ENCODE measurements at regions not wholly inside any gene's neighbourhood (a gene's known extent, or its start where the extent isn't known, plus 50 kb on each side); places are given as distances from the start of the nearest gene placed in this dataset.
"Not testable (repeated sequence)": the region's sequence is repeated elsewhere in the genome, so short reads cannot be mapped to it uniquely, and the experiment has no call there.

DNA sequence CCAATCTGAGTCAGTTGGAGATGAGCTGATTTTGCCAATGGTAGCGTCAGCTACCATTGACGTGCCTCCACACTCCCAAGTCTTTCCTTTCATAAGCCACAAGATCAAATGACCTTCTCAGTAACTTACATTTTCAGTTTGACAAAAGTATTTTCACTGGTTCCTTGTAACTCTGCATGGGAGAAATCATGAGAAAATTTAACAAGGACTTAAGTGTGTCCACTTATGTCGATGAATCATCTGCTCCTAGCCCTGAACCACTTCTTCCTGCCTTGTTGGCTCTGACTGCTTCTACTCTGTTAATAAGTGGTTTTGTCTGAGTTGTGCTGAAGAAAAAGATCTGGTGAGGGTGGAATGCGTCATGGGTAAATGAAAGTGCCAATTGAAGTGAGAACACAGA lies 101.2 kb downstream of the NFKBIZ start:
- peak in 1 of 2 donors; percentile 14 for DNase-seq (ENCODE audit: low read depth in 2 of 2)

DNA sequence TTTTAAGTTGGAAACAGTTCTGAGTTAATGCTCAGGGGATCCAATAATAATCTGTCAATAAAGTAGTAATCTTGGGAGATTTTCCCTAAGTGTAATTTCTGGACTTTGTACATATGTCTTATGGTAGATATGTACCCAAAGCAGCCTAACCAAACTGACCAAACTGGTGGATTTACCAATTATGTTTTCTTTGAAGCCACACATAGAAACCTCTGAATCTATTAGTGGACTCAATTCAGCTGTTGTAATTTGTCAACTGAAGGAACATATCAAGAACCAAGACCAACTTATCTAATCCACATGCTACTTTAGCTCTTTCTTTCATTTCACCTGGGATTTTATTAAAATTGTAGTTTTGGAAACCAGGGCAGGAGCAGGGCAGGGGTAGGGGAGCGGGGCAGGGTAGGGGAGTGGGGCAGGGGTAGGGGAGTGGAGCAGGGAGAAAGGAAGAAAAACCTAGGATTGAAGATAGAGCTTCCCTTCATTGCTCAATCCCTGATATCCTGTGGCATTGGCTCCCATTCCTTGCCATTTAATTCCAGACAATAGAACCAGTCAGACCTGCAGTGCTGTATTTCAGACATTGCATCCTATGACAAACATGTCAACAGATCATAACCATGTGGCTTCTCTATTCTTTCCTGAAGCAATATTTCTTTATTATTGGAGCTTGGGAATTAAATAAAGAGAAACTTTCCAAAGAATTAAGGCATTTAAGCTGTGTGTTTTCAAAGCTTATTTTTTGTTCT lies 101.8 kb downstream of the NFKBIZ start:
- no peak for DNase-seq (ENCODE audit: low read depth in 2 of 2)

DNA sequence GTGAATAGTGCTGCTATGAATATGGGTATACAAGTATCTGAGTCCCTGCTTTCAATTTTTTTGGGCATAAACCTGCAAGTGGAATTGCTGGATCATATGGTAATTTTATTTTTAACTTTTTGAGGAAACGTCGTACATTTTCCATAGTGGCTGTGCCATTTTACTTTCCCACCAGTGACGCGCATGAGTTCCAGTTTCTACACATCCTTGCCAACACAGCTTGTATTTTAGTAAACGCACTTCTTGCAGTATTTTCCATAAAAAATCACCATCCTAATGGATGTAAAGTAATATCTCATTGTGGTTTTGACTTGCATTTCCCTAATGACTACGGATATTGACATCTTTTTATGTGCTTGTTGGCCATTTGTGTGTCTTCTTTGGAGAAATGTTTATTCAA lies 105.0 kb downstream of the NFKBIZ start:
- DNase-seq (ENCODE audit: low read depth in 2 of 2): no peak

DNA sequence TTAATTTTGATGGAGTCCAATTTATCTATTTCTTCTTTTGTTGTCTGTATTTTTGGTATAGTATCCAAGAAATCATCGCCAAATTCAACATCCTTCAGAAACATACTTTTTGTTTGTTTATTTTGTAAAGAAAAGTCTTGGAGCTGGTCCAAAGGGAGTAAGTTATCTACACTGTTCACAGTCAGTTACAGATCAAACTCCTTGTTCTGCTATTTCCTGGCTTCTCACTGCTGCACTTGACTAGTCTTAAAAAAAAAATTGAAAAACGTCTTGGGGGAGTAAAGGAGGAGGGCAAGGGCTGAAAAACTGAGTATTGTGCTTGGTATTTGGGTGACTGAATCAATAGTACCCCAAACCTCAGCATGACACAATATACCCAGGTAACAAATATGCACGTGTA lies 105.6 kb downstream of the NFKBIZ start:
- DNase-seq (ENCODE audit: low read depth in 2 of 2): no peak

DNA sequence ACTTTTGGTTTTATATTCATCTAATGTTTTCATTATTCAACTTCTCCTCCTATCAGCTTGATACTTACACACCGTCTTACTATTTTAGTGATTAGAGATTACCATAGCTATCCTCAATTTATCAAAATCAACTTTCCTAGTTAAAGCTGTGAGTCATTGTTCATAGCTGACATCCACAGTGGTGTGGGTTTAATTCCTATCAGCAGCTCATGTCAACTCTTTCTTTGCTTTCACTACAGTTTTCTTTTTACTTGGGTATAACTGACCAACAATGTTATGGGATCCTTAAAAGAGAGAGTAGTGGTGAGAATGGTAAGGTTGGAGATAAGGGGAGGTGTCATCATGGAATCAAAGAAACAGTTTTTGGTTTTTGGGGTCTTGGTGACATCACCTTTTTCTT lies 112.7 kb downstream of the NFKBIZ start:
- DNase-seq (ENCODE audit: low read depth in 2 of 2): no peak

DNA sequence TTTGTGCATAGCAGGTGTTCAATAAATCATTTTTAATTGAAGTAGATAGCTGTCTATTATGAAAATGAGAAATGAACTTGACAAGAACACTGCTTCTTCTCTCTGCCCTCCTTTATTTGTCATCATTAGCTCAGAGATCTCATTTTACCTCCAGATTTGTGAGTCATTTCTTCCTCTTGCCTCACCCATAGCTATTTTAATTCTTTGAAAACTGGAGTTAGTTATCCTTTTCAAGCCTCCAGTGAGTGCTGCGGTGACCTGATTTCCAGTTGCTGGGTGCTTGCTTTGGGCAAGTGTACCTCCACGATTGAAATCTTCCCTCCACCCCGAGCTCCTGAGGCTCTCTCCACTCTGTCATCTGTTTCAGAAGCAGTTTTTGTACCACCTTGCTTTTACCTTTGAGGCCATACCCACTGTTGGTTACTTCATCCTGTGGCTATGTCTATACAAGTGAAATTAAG lies 114.6 kb downstream of the NFKBIZ start:
- peak in 1 of 2 donors; percentile 12 for DNase-seq (ENCODE audit: low read depth in 2 of 2)

DNA sequence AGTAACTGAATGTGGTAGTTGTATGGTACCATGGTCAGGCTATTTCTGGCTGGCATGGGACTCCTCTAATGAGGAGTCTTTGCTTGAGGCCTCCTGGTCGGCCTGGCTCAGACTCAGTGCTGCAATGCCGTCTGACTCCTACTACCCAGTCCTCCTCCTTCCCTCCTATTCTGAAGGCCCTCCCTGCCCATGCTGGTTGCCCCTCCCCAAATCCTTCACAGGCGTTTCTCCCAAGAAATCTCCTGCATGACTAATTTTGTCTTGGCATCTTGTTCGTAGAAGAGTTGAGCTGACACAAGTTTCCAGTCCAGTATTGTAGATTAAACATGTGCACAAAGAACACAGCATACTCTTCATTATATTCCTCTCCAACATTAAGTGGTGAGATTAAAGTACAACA lies 115.5 kb downstream of the NFKBIZ start:
- DNase-seq (ENCODE audit: low read depth in 2 of 2): no peak

DNA sequence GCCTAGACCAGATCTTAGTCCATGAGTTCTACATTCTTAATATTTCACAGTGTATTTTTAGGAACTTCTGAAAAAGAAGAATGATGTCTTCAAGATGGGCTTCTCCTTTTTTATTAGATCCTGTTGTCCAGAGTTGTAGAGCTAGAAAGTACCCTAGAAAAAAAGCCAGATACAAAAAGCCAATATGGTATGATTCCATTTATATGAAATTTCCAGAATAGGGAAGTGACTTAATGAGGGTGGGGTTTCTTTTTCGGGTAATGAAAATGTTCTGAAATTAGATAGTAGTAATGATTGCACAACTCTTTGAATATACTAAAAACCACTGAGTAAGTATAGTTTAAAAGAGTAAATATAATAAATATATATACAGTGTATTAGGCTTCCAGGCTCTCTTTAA lies 116.9 kb downstream of the NFKBIZ start:
- DNase-seq (ENCODE audit: low read depth in 2 of 2): no peak

DNA sequence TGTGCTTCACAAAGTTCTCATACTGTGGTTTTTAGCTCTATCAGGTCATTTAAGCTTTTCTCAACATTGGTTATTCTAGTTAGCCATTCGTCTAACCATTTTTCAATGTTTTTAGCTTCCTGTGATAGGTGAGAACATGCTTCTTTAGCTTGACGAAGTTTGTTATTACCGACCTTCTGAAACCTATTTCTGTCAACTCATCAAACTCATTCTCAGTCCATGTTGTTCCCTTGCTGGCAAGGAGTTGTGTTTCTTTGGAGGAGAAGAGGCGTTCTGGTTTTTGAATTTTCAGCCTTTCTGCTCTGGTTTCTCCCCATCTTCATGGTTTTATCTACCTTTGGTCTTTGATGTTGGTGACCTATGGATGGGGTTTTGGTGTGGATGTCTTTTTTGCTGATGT lies 120.9 kb downstream of the NFKBIZ start:
- DNase-seq (ENCODE audit: low read depth in 2 of 2): no peak

DNA sequence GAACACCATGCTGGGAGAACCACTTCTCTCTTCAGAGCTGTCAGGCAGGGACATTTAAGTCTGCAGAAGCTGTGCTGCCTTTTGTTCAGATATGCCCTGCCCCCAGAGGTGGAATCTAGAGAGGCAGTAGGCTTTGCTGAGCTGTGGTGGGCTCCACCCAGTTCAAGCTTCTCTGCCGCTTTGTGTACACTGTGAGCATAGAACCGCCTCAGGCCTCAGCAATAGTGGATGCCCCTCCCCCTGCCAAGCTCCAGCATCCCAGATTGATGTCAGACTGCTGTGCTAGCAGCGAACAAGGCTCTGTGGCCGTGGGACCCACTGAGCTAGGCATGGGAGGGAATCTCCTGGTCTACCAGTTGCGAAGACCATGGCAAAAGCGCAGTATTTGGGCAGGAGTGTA lies 121.6 kb downstream of the NFKBIZ start:
- DNase-seq (ENCODE audit: low read depth in 2 of 2): no peak

DNA sequence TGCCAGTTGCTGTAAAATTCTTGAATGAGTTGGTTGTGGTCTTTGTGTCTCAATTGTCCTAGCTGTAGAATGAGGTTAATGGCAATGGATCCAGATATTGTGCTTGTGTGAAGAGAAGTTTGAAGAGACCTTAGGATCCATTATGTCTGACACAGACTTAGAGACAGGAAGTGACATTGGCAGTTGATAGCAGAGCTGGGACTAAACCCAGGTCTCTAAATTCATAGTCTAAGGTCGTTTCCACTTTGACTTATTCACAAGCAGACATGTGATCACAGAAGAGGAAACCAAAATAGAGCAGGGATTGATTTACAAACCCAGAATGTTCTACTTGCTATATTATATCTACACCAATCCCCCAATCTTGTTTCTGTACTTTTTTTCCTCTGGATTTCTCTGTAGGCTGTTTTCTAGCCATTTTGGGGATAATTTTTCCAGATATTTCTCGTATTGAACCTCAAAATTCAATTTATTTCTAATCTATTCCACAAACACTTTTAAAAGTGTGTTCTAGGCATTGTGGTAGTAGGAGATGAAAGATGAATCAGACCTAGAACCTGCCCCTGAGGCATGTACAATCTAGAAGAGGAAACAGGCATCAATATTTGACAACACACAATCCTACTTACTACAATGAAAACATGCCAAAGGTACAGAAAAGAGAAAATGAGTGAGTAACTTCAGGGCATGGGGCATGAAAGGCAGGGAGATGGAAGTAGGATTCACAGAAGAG lies 123.3 kb downstream of the NFKBIZ start:
- no peak for DNase-seq (ENCODE audit: low read depth in 2 of 2)

DNA sequence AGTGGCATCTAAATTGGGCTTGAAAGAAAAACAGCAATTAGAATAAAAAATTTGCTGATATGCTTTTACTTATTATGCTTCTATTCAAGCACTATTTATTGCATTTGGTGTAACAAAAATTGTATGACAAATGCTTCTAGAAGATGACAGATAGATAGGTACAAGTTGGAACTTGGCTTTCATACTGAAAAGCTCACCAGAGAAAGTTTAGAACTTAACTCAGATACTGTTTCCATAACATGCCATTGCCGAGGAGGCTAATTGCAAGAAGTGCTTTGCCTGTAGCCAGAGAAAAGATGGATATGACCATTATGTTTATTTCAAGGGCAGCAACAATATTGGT lies 123.8 kb downstream of the NFKBIZ start:
- DNase-seq (ENCODE audit: low read depth in 2 of 2): no peak

DNA sequence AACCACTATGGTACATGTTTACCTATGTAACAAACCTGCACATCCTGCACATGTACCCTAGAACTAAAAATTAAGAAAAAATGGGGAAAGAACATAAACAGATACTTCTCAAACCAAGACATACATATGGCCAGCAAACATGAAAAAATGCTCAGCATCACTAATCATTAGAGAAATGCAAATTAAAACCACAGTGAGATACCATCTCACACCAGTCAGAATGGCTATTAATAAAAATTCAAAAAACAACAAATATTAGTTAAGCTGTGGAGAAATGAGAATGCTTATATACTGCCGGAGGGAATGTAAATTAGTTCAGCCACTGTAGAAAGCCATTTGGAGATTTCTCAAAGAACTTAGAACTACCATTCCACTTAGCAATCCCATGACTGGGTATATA lies 126.1 kb downstream of the NFKBIZ start:
- DNase-seq (ENCODE audit: low read depth in 2 of 2): not testable (repeated sequence)

DNA sequence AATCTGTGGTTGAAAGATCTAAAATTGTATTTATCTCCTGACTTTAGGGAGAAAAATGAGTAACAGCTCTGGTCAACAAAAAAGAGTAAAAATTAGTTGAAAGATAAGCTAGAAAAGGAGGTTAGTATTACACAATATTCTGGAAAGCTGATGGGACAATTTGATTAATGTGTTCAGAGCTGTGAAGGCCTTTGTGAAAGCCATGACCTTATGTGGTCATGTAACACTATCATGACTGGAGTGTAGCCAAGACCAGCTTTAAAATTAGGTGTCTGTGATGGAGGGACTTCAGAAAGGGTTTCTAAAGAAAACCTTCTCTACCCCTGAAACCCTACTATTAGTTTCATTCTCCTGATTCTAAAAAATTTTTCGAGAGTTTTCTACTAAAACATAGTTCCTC lies 127.2 kb downstream of the NFKBIZ start:
- no peak for DNase-seq (ENCODE audit: low read depth in 2 of 2)

DNA sequence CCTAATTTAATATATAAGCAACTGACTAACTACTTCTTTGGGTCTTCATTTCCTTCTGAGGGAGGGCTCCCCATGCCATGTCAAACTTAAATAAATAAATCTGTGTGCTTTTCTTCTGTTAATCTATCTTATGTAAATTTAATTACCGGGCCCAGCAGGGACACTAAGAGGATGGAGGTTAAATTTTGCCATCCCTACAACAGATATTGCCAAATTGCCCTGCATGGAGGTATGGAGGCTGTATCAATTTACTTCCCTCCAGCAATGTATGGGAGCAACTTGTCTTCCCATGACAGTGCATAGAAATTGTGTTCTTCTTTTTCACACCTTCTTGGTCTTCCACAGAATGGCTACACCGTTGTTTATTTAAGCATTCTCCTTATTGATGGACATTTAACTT lies 129.0 kb downstream of the NFKBIZ start:
- no peak for DNase-seq (ENCODE audit: low read depth in 2 of 2)

DNA sequence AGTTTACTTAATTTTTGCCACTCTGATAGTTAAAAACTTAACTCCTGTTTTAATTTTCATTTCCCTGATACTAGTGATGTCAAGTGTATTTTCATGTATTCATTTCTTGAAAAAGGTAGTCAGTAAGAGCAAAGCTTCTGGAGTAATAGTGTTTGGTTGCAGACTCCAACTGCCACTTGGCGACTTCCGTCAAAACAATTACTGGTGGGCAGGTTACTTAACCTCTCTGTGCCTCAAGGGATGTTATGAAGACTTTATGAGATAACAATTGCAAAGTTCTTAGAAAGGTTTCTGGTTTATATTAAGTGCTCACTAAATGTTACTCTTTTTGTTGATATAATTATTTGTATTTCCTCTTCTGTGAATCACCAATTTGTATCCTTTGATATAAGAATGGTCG lies 129.7 kb downstream of the NFKBIZ start:
- DNase-seq (ENCODE audit: low read depth in 2 of 2): no peak

DNA sequence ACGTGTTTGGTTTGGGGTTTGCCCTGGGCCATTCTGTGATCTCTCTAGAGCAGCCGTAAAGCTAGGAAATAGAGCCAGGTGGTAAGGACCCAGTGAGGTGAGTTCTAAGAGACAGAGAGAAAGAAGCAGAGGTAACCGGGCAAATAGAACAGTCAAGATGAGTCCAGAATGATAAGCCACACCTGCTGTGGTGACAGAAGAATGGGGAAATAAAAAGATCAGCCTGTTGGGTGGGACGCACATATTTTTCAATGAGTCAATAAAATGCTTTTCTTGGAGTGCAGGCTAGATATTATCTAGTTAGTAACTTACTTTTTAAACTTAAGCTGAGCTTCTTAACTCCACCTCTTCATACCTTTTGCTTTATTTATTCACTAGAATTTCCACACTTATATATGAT lies 135.0 kb downstream of the NFKBIZ start:
- no peak for DNase-seq (ENCODE audit: low read depth in 2 of 2)

DNA sequence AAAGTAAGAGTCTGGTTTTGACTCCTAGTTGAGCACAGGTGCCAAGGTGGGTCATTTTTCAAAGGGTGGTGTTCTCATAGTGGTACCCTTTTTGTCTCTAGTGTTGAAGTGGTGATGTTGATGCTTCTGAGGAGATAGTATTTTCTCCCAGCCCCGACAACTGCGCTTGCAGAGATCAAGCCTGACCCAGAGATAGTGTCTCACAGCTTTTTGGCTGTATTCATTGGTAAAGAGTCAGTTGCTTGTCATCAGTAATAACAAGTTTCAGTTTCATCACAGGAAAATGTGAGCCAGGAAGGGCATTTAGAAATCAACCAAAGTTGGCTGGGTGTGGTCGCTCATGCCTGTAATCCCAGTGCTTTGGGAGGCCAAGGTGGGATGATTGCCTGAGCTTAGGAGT lies 139.3 kb downstream of the NFKBIZ start:
- DNase-seq (ENCODE audit: low read depth in 2 of 2): peak in 1 of 2 donors; percentile 14

DNA sequence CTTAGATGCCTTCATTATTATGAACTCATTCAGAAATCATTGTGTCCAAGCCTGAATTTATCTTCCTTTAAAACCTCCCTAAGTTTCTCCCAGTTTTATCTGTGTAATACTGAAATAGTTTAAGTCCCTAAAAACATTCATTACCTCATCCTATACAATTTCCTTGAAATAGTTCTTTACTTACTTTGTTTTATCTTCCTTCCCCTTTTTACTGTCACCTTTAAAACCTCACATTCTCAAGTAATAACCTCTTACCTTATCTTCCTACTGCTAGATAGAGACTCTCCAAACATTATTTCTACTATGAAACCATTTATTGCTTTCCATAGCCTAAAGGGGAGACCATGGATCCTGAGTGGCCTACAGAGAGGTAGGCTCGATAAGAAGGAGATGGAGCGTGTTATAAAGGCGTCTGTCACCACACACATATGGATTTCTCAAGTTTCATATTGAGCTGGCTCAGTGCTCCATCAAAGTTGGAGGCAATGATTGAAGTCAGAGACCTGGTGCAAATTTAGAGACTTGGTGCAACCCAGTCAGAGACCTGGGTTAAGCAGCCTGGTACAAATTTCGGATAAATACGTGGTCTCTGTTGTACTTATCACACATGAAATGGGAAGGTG lies 140.4 kb downstream of the NFKBIZ start:
- no peak for DNase-seq (ENCODE audit: low read depth in 2 of 2)

DNA sequence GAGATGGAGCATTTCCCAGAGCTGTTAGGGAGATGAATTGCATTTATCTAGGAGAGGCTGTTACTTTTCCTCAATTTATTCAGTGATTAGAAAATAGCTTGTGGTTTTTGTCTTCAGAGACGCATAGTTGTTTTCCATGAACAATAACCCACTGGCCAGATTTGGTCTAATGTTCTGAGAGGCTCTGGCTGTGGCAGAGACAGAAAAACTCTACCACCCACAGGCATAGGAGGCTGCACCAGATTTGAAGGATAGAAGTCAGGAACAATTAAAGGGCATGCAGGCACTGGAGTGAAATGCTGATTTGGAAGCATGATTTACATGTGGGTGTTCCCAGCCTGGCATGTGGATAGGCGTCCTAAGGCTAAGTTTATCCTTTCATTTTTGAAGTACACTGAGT lies 143.5 kb downstream of the NFKBIZ start:
- DNase-seq (ENCODE audit: low read depth in 2 of 2): no peak

DNA sequence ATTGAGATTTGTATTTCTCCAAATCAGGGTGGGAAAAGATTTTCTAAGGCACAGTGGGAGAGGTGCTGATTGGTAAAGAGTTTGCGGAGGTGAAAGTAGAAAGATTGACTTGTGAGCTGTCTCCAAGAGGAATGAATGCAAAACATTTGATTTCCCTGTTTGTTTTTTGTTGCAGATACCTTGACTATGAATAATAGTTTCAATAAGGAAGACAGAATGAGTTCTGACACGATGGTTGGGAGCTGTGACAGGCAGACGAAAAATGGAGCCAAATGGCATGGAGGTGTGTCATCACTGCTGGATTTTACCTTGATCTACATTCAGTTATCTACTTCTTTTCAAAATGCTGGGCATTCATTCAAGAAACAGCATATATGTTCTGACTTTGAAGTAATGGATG lies 145.1 kb downstream of the NFKBIZ start:
- DNase-seq (ENCODE audit: low read depth in 2 of 2): no peak

DNA sequence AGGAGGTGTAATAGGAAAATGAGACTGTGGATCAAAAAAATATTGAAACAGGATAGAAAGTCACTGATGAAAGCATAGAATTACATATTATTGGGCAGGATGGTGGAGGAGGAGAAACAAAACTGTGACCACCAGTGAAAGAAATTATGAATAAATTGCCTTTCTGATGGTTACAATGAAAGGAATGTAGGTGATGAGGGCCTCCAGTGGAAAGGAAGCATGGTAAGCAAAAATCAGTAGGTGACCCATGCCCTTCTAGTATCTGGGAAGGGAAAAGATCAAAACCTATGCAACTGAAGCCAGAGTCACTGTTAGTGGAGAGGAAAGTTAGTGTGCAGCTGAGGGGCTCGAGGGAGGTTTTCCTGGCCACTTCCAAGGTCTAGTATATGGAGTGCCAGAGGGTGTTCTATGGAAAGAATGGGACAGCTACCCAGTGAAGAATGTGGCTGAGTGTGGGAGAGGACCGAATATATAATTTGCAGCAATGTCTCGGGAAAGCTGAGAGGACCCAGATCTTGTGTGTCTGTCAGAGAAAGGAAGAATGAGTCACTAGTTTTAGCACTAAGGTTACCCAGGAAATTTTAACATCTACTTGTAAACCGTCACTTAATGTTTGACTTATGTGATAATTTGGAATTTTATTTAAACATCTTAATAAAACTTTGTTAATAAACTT lies 146.2 kb downstream of the NFKBIZ start:
- no peak for DNase-seq (ENCODE audit: low read depth in 2 of 2)

DNA sequence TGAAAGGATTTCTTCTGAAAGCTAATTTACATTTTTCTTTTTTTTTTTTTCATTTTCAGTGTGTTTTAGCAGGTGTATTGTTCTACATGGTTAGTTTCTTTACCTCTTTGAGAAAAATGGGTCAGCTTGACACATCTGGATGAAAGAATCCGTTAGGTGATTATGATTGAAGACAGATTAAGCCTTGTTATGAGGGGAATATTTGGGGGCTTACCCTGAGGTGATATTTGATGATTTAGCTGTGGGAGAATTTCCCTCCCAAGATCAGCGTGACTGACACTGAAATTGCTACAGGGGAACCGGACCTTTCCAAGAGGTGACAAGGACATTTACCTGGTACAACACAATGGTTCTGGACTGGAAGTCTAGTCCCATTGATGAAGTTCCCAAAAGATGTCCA lies 147.5 kb downstream of the NFKBIZ start:
- DNase-seq (ENCODE audit: low read depth in 2 of 2): no peak

Measured in stimulated activated CD4-positive, alpha-beta T cell treated with anti-CD3 and anti-CD28 coated beads, Interleukin-4, amount 100 ng/mL, for 48 hours (primary cell).